Astrocyte of the cerebellum (primary cell): ENCODE measurements at regions not wholly inside any gene's neighbourhood (a gene's known extent, or its start where the extent isn't known, plus 50 kb on each side); places are given as distances from the start of the nearest gene placed in this dataset.

Source experiments
- DNase-seq: peaks from one replicate; pipeline ENCODE4 v3.0.0-alpha.2; 2011; ENCODE audit warnings: low read depth
- H3K4me3 ChIP-seq: 2 replicates; pipeline ENCODE4 v1.5.1; 2011; ENCODE audit warnings: mild to moderate bottlenecking, low read depth, low read length, moderate library complexity
- in situ Hi-C: cut with HindIII; loops from 2 replicates; pipeline ENCODE4 v1.10.0; 2017; ENCODE audit warnings: low sequenced_read_pairs
- TF ChIP-seq, protein P1 (sequence below): IDR thresholded peaks from 2 replicates; pipeline ENCODE4 v1.5.1; 2012; ENCODE audit warnings: low read length, low read depth, moderate library complexity, mild to moderate bottlenecking; ENCODE audit errors: missing control alignments

DNA sequence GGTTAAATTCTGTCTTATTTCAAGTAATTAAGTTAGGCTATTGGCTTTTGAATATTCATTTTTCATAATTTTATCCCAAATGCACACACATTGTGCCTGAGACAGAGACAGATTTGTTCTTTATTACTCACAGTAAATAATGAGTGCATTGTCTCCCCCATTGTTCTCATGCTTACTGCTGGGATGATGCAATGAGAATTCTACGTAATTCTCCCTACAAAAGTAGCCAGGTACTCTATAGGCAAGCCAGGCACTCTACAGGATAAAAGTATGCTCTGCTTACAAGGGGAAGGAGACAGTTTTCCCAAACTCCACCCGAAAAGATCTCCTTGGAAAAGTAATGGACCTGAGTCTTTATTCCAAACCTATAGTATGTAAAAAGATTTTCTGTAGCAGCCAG, 1890.7 kb upstream of the PCDH10 start:
- DNase-seq, result no peak
- H3K4me3 ChIP-seq, result no peak overlapping the region
- TF ChIP-seq, protein P1, sequence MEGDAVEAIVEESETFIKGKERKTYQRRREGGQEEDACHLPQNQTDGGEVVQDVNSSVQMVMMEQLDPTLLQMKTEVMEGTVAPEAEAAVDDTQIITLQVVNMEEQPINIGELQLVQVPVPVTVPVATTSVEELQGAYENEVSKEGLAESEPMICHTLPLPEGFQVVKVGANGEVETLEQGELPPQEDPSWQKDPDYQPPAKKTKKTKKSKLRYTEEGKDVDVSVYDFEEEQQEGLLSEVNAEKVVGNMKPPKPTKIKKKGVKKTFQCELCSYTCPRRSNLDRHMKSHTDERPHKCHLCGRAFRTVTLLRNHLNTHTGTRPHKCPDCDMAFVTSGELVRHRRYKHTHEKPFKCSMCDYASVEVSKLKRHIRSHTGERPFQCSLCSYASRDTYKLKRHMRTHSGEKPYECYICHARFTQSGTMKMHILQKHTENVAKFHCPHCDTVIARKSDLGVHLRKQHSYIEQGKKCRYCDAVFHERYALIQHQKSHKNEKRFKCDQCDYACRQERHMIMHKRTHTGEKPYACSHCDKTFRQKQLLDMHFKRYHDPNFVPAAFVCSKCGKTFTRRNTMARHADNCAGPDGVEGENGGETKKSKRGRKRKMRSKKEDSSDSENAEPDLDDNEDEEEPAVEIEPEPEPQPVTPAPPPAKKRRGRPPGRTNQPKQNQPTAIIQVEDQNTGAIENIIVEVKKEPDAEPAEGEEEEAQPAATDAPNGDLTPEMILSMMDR, result no peak
- in situ Hi-C loops, result no loop called here

DNA sequence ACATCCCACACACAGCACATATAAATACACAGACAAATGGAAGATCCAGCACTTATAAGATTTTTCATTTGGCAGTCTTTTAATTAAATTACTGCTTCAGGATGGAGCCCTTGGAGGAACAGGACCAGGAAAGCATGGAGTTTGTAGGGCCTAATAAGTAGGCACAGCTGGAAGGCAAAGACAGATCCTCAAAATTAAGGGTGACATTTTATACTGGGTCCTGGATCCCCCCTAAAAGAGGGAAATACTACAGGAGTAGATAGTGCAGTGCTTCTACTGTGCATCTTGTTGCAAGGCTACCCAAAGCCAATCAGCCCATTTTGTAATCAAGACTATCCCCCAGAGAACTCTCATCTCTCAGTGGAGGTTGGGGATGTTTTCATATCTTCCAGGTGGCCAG, 1860.7 kb upstream of the PCDH10 start:
- in situ Hi-C loops, result no loop called here
- H3K4me3 ChIP-seq, result no peak overlapping the region
- TF ChIP-seq, protein P1, result no peak
- no peak for DNase-seq

DNA sequence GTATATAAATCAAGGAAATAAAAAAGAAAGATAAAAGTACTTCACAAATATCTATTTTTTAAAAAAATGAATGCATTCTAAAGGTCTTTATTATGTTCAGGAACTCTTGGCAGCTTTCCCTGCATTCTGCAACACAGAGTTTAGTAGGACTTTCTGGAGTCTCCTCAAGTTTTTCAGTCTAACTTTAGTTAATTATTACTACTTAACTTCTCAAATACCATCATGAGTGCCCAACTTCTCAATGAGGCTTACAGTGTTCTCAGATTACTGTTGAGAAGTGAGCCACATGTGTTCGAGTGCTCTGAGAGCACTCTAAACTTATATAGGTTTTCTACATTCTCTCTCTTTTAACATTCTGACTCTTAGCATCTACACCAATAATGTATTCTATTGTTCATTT, 1852.9 kb upstream of the PCDH10 start:
- DNase-seq, result no peak
- TF ChIP-seq, protein P1, result no peak
- in situ Hi-C loops, result no loop called here
- no peak overlapping the region for H3K4me3 ChIP-seq

DNA sequence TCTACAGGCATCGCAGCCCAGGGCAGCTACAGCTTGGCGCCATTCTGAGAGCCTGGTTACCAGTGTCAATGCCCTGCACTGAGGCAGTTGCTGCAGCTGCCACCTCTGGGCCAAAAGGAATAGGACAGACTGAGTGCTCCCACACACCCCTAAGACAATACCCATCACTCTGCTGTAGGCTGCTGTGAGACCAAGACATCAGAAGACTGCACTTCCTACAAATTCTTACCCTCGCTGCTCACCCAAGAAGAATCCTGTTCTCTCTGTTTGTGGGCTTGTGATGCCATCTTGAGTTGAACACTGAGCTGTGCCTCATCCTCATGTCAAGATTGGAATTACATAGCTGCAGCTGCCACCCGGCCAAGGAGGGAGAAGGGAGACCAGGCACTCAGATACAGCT, 1847.0 kb upstream of the PCDH10 start:
- in situ Hi-C loops, result no loop called here
- no peak overlapping the region for H3K4me3 ChIP-seq
- TF ChIP-seq, protein P1, result no peak
- no peak for DNase-seq

DNA sequence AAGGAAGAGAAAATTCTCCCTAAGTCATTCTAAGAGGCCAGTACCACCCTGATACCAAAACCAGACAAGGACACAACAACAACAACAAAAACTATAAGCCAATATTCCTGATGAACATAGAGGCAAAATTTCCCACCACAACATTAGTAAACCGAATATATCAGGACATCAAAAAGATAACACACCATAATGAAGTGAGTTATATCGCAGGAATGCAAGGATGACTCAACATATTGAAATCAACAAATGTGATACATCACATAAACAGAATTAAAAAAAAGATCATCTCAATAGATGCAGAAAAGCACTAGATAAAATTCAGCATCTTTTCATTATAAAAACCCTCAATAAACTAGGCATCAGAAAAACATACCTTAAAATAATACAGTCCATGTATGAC, 1844.4 kb upstream of the PCDH10 start:
- TF ChIP-seq, protein P1, result no peak
- in situ Hi-C loops, result loop anchor here (5.0 kb wide), 1 partner anchor 38 kb away; no protein-coding TSS in a partner anchor
- DNase-seq, result no peak
- no peak overlapping the region for H3K4me3 ChIP-seq

DNA sequence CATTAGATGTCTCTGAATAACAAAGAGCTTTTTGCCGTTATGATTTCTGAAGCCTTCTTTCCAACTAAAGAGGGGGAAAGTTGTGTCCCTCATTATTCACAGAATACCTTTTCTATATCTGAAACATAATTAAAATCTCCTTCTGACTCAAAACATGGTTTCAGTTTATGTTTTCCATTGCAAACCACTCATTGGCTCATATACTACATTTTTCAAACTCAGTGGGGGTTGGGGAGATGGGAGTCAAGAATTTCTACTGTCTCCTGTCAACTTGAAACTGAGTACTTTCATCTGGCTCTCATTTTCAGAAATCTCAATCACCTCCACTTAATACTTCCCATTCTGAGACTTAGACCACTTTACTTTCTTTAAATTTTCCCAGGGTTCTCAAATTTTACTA, 1839.5 kb upstream of the PCDH10 start:
- no peak for DNase-seq
- no peak overlapping the region for H3K4me3 ChIP-seq
- in situ Hi-C loops, result loop anchor here (5.0 kb wide), 1 partner anchor 33 kb away; no protein-coding TSS in a partner anchor
- TF ChIP-seq, protein P1, result no peak

DNA sequence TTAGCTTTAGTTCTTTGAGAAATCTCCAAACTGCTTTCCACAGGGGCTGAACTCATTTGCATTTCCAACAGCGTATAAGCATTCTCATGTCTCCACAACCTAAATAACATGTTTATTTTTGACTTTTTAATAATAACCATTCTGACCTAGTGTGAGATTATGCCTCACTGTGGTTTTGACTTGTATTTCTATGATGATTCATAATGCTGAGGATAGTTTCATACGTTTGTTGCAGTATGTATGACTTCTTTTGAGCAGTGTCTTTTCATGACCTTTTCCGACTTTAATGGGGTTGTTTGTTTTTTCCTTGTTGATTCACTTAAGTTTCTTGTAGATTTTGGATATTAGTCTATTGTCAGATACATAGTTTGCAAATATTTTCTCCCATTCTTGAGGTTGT, 1833.0 kb upstream of the PCDH10 start:
- TF ChIP-seq, protein P1, result no peak
- no peak for DNase-seq
- in situ Hi-C loops, result no loop called here
- no peak overlapping the region for H3K4me3 ChIP-seq
